HL-60/S4 treated with phorbol 12-myristate 13-acetate at 8.2 ng/mL for 4 days and 3 days (cell line): ENCODE measurements at regions not wholly inside any gene's neighbourhood (a gene's known extent, or its start where the extent isn't known, plus 50 kb on each side); places are given as distances from the start of the nearest gene placed in this dataset.
"Not testable (repeated sequence)": the region's sequence is repeated elsewhere in the genome, so short reads cannot be mapped to it uniquely, and the experiment has no call there.

Experiments used
- in situ Hi-C: fragments of 300-500 bp; cut with MboI; formaldehyde crosslinking; loops from 2 replicates; pipeline ENCODE4 v1.15.0; 2022; ENCODE audit warnings: low sequenced_read_pairs

DNA sequence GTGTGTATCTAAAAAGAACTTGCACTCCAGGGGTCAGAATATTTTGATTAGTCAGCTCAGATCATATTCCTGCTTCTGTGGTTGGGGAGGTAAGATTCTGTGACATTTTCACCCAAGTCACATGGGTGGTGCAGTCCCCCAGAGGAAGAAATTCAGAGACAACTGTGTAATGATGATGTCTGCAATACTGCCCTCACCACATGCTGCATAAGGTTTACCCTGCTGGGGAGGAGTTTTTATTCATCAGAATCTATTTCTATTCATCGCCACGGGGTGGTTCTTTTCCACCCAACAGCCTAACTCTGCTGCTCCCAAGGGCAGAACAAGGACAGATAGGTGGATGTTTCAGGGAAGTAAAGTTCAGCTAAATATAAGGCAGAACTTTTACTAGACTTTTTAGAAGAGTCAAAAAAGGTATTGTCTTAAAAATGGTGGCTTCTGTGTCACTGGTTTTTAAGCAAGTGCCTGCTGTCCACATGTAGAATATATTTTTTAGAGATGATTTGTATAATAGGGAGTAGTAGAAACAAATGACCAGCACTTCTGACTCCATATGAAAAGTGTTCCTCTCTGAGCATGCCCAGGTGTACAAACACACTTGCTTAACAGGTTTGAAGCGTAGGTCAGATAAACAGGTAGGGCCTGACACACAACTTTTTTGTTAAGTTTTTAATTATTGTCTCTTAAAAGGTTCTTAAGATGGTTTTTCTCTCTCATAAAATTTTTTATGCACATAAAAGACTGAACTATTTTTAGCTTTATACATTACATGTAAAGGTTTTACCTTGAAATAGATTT is 352.7 kb downstream of the LRRC70 start:
- in situ Hi-C loops, result no loop called here

- in situ Hi-C loops, result no loop called here
Measured at GRCh38 chr5:62922191-62922590, 343.6 kb downstream of the LRRC70 start.

DNA sequence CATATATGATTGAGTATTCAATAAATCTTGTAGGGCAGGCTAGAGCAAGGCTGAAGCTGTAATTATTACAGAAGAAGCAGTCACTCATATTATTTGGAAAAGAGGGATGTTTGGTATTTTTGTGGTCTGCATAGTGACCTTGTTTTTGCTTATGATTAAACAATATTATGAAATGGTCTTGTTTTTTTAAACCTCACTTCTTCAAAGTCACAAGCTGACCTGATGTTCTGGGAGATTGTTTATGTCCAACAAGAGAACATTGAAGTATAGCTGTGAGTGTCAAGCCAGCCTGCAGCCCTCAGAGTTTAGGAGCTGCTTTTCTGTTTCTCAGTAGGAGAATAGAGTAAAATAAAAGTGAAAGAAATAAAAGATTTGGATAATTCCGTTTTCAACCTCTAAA is 342.2 kb downstream of the LRRC70 start:
- in situ Hi-C loops, result no loop called here

DNA sequence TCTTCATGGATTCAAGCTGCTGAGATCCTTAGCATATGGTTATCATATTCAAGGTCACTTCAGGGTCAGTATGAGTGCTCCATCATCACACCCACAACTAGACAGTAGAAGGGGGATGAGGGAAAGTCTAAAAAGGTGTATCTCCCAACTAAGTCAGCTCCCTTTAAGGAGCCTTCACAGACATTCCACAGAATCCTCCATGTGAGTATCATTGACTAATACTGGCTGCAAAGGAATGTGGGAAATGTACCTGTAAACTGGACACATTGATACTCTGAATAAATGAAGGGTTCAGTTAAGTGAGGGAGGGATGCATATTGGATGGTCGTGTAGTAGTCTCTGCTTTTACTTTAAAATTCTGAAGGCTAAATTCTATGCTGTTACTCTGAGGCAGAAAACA is 330.7 kb downstream of the LRRC70 start:
- in situ Hi-C loops, result no loop called here

GRCh38 chr5:62902126-62902525 is 323.5 kb downstream of the LRRC70 start:
- in situ Hi-C loops, result no loop called here

- in situ Hi-C loops, result no loop called here
Measured at GRCh38 chr5:62900976-62901375, 322.4 kb downstream of the LRRC70 start.

- in situ Hi-C loops, result no loop called here
Measured at GRCh38 chr5:62896121-62896893, 317.7 kb downstream of the LRRC70 start.

- in situ Hi-C loops, result no loop called here
Measured at GRCh38 chr5:62886603-62887315, 308.1 kb downstream of the LRRC70 start.

- in situ Hi-C loops, result not testable (repeated sequence)
Measured at GRCh38 chr5:62837330-62837729, 258.7 kb downstream of the LRRC70 start.

DNA sequence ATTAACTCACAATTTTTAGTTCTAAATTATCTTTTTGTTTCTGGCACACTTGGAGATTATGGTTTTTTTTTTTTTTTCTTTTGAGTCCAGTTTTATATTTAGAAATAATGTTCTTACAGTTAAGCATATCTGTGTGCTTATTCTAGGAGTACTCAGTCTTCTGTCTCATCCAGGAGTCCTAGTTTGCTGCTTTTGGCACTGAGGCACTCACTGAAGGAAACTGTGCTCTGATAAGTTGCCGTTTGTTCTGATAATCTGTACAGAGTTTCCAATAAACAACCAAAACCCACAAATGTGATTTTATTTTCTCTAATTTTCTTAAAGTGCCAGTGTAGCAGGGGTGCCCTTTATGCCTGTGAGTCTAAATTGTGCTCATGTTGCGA is 251.0 kb downstream of the LRRC70 start:
- in situ Hi-C loops, result no loop called here

GRCh38 chr5:62828742-62829603 is 250.4 kb downstream of the LRRC70 start:
- in situ Hi-C loops, result no loop called here

- in situ Hi-C loops, result no loop called here
Measured at GRCh38 chr5:62825623-62826220, 247.1 kb downstream of the LRRC70 start.

DNA sequence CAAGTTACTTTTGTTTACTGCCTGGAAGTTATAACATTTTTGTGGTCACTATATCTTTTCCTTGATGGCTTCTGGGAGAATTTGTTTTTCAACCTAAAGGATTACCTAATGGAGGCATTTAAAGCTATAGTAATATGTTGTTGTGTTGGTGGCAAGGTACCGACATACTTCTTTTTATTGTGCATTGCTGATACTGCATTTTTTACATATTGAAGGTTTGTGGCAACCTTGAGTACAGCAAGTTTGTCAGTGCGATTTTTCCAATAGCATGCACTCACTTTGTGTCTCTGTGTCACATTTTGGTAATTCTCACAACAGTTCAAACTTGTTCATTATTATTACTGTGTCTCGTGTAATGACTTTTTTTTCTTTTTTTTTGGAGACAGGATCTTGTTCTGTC is 246.3 kb downstream of the LRRC70 start:
- in situ Hi-C loops, result no loop called here

GRCh38 chr5:62817043-62817442 is 238.4 kb downstream of the LRRC70 start:
- in situ Hi-C loops, result not testable (repeated sequence)

- in situ Hi-C loops, result no loop called here
Measured at GRCh38 chr5:62814991-62815390, 236.4 kb downstream of the LRRC70 start.

- in situ Hi-C loops, result no loop called here
Measured at GRCh38 chr5:62812621-62813255, 234.1 kb downstream of the LRRC70 start.

DNA sequence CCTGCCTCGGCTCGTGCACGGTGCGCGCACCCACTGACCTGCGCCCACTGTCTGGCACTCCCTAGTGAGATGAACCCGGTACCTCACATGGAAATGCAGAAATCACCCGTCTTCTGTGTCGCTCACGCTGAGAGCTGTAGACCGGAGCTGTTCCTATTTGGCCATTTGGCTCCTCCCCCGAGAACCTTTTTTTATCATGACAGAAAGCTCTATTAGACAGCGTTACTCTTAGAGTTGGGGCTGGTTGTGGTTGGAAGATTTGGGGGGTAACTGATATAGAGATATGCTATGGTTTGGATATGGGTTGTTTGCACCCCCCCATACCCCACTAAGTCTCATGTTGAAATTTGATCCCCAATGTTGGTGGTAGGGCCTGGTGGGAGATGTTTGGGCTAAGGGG is 226.2 kb downstream of the LRRC70 start:
- in situ Hi-C loops, result not testable (repeated sequence)

DNA sequence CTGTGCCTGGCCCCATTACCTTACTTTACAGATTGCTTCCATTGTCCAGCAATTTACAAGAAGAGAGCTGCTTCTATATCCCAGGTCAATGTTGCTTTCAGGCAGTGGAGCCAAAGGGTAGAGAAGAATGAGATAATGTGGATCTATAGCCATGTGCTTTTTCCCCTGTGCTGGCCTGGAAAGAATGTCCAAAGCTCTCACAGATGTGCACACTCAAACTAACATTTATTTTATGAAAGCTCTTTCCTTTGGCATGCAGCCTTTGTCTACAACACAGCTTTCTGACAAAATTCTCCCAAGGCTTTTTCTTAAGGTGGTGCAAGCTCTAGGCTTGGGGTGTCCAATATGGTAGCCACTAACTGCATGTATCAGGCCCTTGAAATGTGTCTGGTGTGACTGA is 217.3 kb downstream of the LRRC70 start:
- in situ Hi-C loops, result loop anchor here (25.0 kb wide), 1 partner anchor 334 kb away; no protein-coding TSS in a partner anchor

DNA sequence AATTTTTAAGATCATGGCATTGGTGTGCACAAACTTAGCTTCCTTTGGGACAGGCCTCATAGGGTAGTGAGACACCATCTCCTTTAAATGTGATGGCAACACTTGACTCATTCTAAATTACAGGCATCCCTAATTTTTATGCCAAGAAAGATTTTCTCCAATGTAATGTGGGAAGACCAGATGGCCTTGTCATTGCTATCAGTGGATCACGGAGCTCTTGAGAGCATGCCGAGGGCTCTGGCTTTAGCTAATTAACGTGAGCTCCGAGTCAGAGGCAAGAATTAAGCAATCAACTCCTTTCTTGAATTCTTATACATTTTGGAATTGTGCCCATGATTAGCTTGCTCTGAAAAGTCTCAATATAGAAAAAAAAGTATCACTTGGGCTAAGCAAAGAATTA is 215.8 kb downstream of the LRRC70 start:
- in situ Hi-C loops, result loop anchor here (25.0 kb wide), 1 partner anchor 332 kb away; no protein-coding TSS in a partner anchor

- in situ Hi-C loops, result loop anchor here (25.0 kb wide), 1 partner anchor 329 kb away; no protein-coding TSS in a partner anchor
Measured at GRCh38 chr5:62791059-62791458, 212.4 kb downstream of the LRRC70 start.
